Occipital lobe (tissue), 1 donor: ENCODE measurements at regions not wholly inside any gene's neighbourhood (a gene's known extent, or its start where the extent isn't known, plus 50 kb on each side); places are given as distances from the start of the nearest gene placed in this dataset.
"Not testable (repeated sequence)": the region's sequence is repeated elsewhere in the genome, so short reads cannot be mapped to it uniquely, and the experiment has no call there.

Experiments
- DNase-seq: peaks from one replicate; lab custom pipeline; 2025; lab: John Stamatoyannopoulos, UW

- DNase-seq: peak; percentile 15
Observed at GRCh38 chr10:30534465-30535144, 94.9 kb downstream of the LYZL2 start.

GRCh38 chr10:30531751-30532530, 97.6 kb downstream of the LYZL2 start:
- DNase-seq: no peak

- no peak for DNase-seq
Observed at GRCh38 chr10:30529373-30529998, 95.5 kb downstream of the MAP3K8 start.

GRCh38 chr10:30528429-30528786, 94.4 kb downstream of the MAP3K8 start:
- DNase-seq: no peak

GRCh38 chr10:30527623-30528428, 93.8 kb downstream of the MAP3K8 start:
- DNase-seq: no peak

GRCh38 chr10:30522661-30523078, 88.7 kb downstream of the MAP3K8 start:
- not testable (repeated sequence) for DNase-seq

- no peak for DNase-seq
Observed at GRCh38 chr10:30518907-30519306, 84.9 kb downstream of the MAP3K8 start.
